NCI-H510A treated with DMSO at 0.1 percent for 48 hours (cell line): ENCODE measurements at regions not wholly inside any gene's neighbourhood (a gene's known extent, or its start where the extent isn't known, plus 50 kb on each side); places are given as distances from the start of the nearest gene placed in this dataset.

ENCODE experiments used
- DNase-seq: peaks from one replicate; lab custom pipeline; 2025; lab: John Stamatoyannopoulos, UW

DNA sequence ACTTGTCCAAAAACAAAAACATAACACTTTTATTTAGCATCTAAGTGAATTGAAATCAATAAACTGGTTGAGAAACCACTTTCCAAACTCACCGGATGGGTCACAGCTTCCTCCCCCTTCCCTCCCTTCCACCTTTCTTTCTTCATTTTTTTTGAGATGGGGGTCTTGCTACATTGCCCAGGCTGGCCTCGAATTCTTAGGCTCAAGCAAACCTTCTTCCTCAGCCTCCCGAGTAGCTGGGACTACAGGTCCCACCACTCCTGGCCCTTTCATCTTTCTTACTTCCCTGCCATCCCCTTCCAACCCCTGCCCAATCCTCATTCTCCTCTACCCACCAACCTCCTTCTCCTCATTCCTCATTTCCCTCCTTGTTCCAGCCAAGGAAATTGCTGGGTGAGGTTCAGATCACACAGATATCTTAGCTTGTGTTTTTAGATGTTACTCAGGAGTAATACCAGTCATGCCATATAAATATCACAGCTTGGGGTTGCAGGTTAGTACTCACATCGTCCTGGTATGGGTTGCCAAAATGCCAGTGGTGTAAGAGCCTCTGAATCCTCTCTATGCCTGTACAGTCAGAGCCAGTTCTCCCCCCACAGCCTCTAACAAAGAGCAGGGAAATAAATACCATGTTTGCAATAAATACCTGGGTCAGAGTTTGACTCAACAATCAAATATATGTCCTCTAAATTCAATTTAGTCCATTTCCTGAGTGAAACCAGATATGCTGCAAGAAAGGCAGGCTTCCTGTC, 132.7 kb upstream of the NDUFV2 start:
- DNase-seq, result no peak

- no peak for DNase-seq
These were observed 131.7 kb upstream of the NDUFV2 start for GRCh38 chr18:8970843-8971242.

DNA sequence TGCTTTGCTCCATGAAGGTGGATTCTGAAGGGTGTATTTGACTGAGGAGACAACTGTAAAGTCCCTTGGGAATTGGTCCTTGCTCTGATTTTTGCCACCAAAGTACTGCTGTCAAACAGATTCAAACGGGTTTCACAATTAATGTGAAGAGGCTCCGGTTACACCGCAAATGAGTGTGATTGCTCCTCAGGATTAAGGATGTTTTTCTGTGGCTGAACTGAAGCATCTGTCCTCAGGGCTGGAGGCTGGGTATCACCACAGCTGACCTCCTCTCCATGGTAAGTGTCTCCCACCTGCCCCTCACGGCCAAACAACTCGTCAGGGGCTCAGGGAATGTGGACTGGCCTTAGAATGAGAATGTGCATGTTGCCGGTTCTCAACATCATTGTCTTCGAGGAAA, 130.4 kb upstream of the NDUFV2 start:
- DNase-seq, result no peak

DNA sequence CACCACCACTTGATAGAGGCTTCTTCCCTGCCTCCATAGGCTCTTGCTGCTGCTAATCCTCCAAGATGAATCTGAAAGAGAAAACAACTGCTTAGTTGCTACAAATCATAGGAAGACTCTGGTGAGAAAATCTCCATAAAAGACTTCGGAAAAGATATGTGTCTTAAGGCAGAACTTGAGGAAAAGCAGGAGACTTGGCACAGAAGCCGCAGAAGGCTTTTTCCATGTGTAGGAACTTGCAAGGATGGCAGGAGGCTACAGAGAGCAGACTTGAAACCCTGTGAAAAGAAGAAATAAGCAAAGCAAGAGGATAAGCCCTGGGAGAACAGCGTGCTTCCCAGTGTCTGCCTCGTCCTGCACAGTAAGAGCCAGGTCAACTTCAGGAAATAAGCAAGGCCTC, 128.2 kb upstream of the NDUFV2 start:
- no peak for DNase-seq

DNA sequence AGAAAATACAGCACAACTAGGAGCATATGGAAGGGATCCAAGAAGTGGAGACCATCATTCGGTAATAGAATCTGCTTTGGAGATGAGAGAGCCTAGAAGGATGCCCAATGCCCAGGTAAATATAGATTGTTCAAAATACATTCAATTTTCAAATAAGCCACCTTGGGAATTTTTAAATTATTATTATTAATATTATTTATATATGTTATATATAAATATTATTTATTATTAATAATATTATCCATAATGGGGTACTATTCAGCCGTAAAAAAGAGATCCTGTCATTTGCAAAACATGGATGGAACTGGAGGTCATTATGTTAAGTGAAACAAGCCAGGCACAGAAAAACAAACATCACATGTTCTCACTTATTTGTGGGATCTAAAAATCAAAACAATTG, 127.8 kb upstream of the NDUFV2 start:
- no peak for DNase-seq

DNA sequence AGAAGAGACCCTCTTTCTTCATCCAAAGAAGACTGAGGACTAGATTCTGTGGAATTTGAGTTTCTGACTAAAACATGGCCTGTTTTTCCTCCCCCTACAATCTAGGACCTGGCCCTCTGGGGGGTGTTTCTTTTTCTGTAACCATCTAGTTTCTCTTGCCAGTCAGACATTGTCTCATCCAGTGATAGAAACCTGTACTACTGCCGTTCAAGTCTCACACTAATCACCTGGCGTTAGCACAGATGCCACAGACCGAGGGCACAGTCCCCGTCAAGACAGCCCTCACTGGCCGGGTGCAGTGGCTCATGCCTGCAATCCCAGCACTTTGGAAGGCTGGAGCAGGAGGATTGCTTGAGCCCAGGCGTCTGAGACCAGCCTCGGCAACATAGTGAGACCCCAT, 126.9 kb upstream of the NDUFV2 start:
- DNase-seq, result no peak

GRCh38 chr18:8976606-8977005, 125.9 kb upstream of the NDUFV2 start:
- no peak for DNase-seq

DNA sequence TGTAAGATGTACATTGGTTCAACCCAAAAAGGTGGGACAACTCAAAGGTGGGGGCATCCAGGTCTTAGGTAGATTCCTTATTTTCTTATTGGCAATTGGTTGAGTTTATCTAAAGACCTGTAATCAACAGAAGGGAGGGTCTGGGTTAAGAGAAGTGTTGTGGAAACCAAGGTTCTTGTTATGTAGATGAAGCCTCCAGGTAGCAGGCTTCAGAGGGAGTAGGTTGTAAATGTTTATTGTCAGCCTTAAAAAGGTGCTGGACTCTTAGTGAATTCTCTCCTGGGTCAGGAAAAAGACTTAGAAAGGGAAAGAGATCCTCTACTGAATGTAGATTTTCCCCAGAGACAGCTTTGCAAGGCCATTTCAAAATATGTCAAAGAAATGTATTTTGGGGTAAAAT, 125.3 kb upstream of the NDUFV2 start:
- DNase-seq, result no peak

- no peak for DNase-seq
These were observed 124.8 kb upstream of the NDUFV2 start for GRCh38 chr18:8977701-8978100.

GRCh38 chr18:8978394-8978793, 124.1 kb upstream of the NDUFV2 start:
- DNase-seq, result no peak

GRCh38 chr18:8979258-8979988, 123.1 kb upstream of the NDUFV2 start:
- DNase-seq, result no peak

GRCh38 chr18:8980496-8980895, 122.0 kb upstream of the NDUFV2 start:
- DNase-seq, result no peak

GRCh38 chr18:8980918-8981317, 121.6 kb upstream of the NDUFV2 start:
- DNase-seq, result no peak

- DNase-seq, result peak; percentile 62
These were observed 119.9 kb upstream of the NDUFV2 start for GRCh38 chr18:8982416-8983183.

DNA sequence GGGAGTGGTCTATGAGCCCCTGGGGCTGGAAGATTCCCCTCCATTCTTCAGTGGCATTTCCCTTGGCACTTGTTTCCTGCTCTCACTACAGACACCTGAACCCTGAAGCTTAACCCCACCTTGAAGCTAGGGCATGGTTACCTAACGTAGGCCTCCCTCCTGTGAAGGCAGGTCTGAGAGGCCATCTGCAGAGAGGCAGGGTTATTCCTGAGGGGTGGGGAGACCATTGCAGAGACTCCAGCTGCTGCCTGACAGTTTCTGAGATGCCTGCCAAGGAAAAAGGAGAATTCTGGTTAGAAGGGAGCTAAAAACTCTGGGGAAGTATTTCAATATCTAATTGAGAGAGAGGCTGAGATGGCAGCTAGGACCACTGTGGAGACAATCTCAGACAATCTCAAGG, 119.3 kb upstream of the NDUFV2 start:
- DNase-seq, result no peak

GRCh38 chr18:8984131-8984721, 118.3 kb upstream of the NDUFV2 start:
- no peak for DNase-seq

- no peak for DNase-seq
These were observed 115.3 kb upstream of the NDUFV2 start for GRCh38 chr18:8987241-8987640.

- DNase-seq, result peak; percentile 86
These were observed 114.1 kb upstream of the NDUFV2 start for GRCh38 chr18:8988260-8988871.

GRCh38 chr18:8989017-8989416, 113.5 kb upstream of the NDUFV2 start:
- DNase-seq, result no peak

DNA sequence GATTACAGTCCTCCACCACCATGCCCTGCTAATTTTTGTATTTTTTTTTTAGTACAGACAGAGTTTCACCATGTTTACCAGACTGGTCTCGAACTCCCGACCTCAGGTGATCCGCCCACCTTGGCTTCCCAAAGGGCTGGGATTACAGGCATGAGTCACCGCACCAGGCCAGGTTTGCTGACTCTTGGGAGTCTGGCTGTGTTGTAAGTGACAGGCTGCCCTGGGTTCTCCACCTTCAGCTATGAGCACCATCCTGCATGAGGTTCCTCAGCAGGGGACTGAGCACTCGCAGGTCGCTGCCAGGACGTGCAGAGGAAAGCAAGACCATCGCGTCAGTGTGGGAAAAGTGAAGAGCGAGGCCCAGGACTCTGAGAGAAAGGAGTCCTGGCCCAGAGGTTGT, 112.6 kb upstream of the NDUFV2 start:
- no peak for DNase-seq

- DNase-seq, result no peak
These were observed 112.0 kb upstream of the NDUFV2 start for GRCh38 chr18:8990276-8991031.
